Activated CD8-positive, alpha-beta T cell treated with anti-CD3 and anti-CD28 coated beads for 36 hours (primary cell): ENCODE measurements at regions not wholly inside any gene's neighbourhood (a gene's known extent, or its start where the extent isn't known, plus 50 kb on each side); places are given as distances from the start of the nearest gene placed in this dataset.

ENCODE experiments used
- ATAC-seq: fragments of 200-7000 bp; cut with Tn5 transposase; one replicate; pipeline ENCODE4 v1.10.0; 2021; ENCODE audit warnings: mild to moderate bottlenecking, moderate library complexity
- CTCF ChIA-PET: fragments of 350-600 bp; sonication (Branson Sonifier 250); formaldehyde crosslinking; loops from one replicate; lab custom pipeline; 2021; ENCODE audit warnings: antibody characterized with exemption; lab: Charles Lee
- POLR2A ChIA-PET: fragments of 350-600 bp; sonication (Branson Sonifier 250); formaldehyde crosslinking; loops from one replicate; lab custom pipeline; 2021; ENCODE audit warnings: antibody characterized with exemption; lab: Charles Lee
- DNase-seq: peaks from one replicate; pipeline ENCODE4 v3.0.0-alpha.2; 2020
- H3K27ac Mint-ChIP-seq: one replicate; pipeline ENCODE4 v1.8.0; 2021; ENCODE audit warnings: mild to moderate bottlenecking, mixed read lengths
- H3K27me3 Mint-ChIP-seq: one replicate; pipeline ENCODE4 v1.8.0; 2021; ENCODE audit warnings: mixed read lengths
- H3K36me3 Mint-ChIP-seq: one replicate; pipeline ENCODE4 v1.8.0; 2021; ENCODE audit warnings: low read depth, mixed read lengths
- H3K4me1 Mint-ChIP-seq: one replicate; pipeline ENCODE4 v1.8.0; 2021; ENCODE audit warnings: low read depth, mixed read lengths
- H3K4me3 Mint-ChIP-seq: one replicate; pipeline ENCODE4 v1.8.0; 2021; ENCODE audit warnings: mild to moderate bottlenecking, moderate library complexity, mixed read lengths
- H3K9me3 Mint-ChIP-seq: one replicate; pipeline ENCODE4 v1.8.0; 2021; ENCODE audit warnings: mixed read lengths
- intact Hi-C: fragments of 100-400 bp; cut with micrococcal nuclease; formaldehyde crosslinking; loops from one replicate; pipeline ENCODE4 v1.10.0; 2022
- TF ChIP-seq, protein P1 (sequence below): fragments of 200-600 bp; IDR thresholded peaks from one replicate; pipeline ENCODE4 v1.8.0; 2022; ENCODE audit warnings: antibody characterized with exemption, mild to moderate bottlenecking

DNA sequence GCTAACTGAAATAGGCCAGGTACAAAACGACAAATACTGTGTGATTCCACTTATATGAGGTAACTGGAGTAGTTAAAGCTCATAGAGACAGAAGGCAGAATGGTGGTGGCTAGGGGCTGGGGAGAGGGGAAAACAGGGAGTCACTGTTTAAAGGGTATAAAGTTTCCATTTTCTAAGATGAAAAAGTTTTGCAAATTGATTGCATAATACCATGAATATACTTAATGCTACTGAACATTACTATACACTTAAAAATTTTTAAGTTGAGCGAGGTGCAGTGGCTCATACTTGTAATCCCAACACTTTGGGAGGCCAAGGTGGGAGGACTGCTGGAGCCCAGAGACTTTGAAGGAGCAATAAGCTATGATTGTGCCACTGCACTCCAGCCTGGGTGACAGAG is 138.6 kb upstream of the ARID1B start:
- no peak for DNase-seq
- H3K9me3 Mint-ChIP-seq, result peaks cover 2% of the 10 kb centered on the region
- TF ChIP-seq, protein P1, sequence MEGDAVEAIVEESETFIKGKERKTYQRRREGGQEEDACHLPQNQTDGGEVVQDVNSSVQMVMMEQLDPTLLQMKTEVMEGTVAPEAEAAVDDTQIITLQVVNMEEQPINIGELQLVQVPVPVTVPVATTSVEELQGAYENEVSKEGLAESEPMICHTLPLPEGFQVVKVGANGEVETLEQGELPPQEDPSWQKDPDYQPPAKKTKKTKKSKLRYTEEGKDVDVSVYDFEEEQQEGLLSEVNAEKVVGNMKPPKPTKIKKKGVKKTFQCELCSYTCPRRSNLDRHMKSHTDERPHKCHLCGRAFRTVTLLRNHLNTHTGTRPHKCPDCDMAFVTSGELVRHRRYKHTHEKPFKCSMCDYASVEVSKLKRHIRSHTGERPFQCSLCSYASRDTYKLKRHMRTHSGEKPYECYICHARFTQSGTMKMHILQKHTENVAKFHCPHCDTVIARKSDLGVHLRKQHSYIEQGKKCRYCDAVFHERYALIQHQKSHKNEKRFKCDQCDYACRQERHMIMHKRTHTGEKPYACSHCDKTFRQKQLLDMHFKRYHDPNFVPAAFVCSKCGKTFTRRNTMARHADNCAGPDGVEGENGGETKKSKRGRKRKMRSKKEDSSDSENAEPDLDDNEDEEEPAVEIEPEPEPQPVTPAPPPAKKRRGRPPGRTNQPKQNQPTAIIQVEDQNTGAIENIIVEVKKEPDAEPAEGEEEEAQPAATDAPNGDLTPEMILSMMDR, result no peak
- H3K36me3 Mint-ChIP-seq, result no peaks in the 10 kb centered on the region
- H3K27ac Mint-ChIP-seq, result no peak overlapping the region
- peaks cover 13% of the 10 kb centered on the region for H3K4me1 Mint-ChIP-seq
- ChIA-PET POLR2A (no interaction called here), CTCF (no interaction called here)
- H3K4me3 Mint-ChIP-seq, result no peak overlapping the region
- no peaks in the 10 kb centered on the region for H3K27me3 Mint-ChIP-seq
- ATAC-seq, result no peak
- intact Hi-C loops, result no loop called here

DNA sequence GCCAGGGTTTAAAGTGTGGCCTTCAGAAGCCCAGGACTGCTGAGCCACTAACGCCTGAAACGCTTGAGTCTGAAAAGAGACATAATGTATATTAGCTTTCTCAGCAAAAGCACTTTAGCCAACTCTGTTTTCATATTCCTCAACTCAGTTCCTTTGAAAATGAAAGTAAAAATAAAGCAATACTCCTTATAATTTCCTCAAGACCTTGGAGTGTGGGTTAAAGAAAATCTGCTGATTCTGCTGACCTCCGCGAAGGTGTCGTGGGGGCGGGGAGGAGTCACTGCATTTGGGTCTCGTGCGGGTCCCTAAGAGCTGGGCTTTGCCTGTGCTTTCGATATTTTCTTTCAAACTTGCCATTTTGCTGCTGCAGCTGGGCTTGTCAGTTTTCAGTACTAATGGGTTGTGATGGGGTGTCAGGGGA is 142.2 kb upstream of the ARID1B start:
- Mint-ChIP-seq H3K4me3 (no peak overlapping the region), H3K9me3 (no peaks in the 10 kb centered on the region), H3K27ac (no peak overlapping the region), H3K27me3 (no peaks in the 10 kb centered on the region), H3K36me3 (no peaks in the 10 kb centered on the region), H3K4me1 (peaks cover 16% of the 10 kb centered on the region)
- ChIA-PET CTCF (no interaction called here), POLR2A (no interaction called here)
- TF ChIP-seq, protein P1, result no peak
- DNase-seq (peak; percentile 15), ATAC-seq (no peak)
- intact Hi-C loops, result no loop called here

DNA sequence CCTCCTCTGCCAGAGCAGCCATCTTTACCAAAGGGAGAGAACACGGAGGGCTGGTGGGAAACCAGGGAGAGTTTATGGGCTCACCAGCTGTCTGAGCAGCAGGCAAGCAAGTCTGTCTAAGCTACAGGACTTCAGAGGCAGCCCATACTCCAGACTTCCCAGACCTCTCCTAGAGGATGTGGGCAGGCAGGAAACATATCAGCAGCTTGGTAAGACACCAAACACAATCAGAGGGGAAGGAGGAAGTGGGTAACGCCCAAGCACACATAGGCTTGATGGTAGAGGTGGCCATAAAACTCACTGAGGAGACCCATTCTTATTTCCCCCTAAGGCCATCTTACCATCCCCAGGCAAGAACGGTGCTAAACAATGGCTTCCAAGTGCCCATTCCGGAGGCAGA is 143.1 kb upstream of the ARID1B start:
- intact Hi-C loops, result no loop called here
- Mint-ChIP-seq H3K4me3 (no peak overlapping the region), H3K4me1 (peaks cover 16% of the 10 kb centered on the region), H3K27ac (no peak overlapping the region), H3K36me3 (no peaks in the 10 kb centered on the region), H3K9me3 (no peaks in the 10 kb centered on the region), H3K27me3 (no peaks in the 10 kb centered on the region)
- ChIA-PET CTCF (interaction anchor here (0.7 kb wide), 1 partner anchor 1156 kb away, joined by 3 read pairs; no protein-coding TSS in a partner anchor), POLR2A (no interaction called here)
- TF ChIP-seq, protein P1, result no peak
- ATAC-seq, result no peak
- no peak for DNase-seq

DNA sequence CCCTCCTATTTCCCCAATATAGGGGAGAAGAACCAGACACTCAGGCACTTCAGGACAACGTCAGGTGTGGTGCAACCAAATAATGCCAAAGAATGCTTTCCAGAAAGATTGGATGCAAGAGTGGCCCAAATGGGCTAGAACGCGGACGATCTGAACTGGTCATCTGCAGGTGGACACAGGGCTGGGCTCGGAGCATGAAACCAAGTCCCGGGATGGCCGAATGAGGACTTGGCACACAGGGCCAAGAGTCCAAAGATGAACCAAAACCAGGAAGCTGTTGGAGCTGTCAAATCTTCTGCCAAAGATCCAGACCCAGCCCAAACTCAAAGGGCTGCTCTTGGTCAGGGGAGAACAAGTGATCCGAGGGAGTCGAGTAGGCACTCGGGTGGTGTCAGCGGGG is 143.9 kb upstream of the ARID1B start:
- TF ChIP-seq, protein P1, result no peak
- ChIA-PET CTCF (interaction anchor here (0.7 kb wide), 1 partner anchor 1155 kb away, joined by 3 read pairs; no protein-coding TSS in a partner anchor), POLR2A (interaction anchor here (0.6 kb wide), 1 partner anchor 589 kb away, joined by 3 read pairs; no protein-coding TSS in a partner anchor)
- Mint-ChIP-seq H3K27me3 (no peaks in the 10 kb centered on the region), H3K9me3 (no peaks in the 10 kb centered on the region), H3K4me1 (peaks cover 16% of the 10 kb centered on the region), H3K36me3 (no peaks in the 10 kb centered on the region), H3K27ac (no peak overlapping the region), H3K4me3 (no peak overlapping the region)
- intact Hi-C loops, result no loop called here
- DNase-seq, result no peak
- ATAC-seq, result no peak

DNA sequence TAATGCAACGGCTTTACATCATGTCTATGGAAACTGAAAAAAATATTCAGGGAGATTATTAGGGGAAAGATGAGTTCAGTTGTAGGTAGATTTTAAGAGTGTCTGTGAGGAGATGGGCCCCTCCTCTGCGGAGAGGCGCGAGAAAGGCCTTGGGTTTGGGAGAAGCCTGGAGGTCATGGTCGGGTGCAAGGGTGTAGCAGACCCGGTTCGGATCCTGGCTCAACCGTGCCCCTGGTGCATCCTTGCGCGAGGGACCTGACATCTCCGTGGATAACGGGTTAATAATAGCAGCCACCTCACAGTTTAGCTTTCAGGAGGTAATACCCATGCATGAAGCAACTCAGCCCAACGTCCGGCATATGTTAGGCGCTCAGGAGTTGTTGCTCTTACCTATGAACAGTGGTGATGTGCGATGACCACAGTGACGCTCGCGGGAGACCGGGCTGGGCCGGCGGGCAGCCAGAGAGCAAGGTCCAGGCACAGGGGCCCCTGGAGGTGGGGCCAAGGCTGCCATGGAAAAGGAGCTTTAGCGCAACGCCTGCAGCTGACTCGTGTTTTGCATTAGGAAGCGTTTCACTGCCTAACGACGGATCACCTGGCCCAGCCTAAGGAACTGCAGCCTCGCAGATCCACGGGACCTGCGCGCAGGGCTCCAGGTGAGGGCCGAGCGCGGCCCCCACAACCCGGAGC is 146.4 kb upstream of the ARID1B start:
- ChIA-PET CTCF (no interaction called here), POLR2A (no interaction called here)
- intact Hi-C loops, result no loop called here
- no peaks in the 10 kb centered on the region for H3K36me3 Mint-ChIP-seq
- DNase-seq (no peak), ATAC-seq (no peak)
- peaks cover 16% of the 10 kb centered on the region for H3K4me1 Mint-ChIP-seq
- H3K27ac Mint-ChIP-seq, result no peak overlapping the region
- TF ChIP-seq, protein P1, result no peak
- no peaks in the 10 kb centered on the region for H3K27me3 Mint-ChIP-seq
- H3K9me3 Mint-ChIP-seq, result no peaks in the 10 kb centered on the region
- H3K4me3 Mint-ChIP-seq, result no peak overlapping the region
